HG03108 (cell line): ENCODE measurements at regions not wholly inside any gene's neighbourhood (a gene's known extent, or its start where the extent isn't known, plus 50 kb on each side); places are given as distances from the start of the nearest gene placed in this dataset.

Source experiments
- ATAC-seq: cut with Tn5 transposase; IDR thresholded peaks from one replicate; pipeline ENCODE4 v1.9.1; 2021; ENCODE audit warnings: moderate library complexity; ENCODE audit not compliant: unreplicated experiment

- ATAC-seq: no peak
Observed at GRCh38 chr14:100399052-100399849, 76.1 kb downstream of the SLC25A47 start.

DNA sequence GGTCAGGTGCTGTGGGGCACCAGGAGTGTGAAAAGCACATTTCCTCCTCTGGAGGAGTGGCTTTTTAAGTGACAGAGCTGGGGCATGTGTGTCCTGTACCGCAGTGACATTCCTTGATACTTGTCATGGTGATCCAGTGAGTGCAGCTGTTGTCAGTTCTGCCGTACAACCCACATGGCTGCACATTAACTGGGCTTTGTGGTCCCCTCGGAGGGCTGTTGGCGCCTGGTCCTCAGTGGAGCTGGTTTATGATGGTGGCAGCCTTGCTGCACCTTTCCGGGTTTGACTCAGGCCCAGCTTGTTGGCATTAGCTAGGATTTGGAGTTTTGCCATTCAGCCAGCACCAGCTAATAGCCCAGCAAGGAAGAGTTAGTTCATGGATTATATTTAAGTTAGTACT, 77.0 kb downstream of the SLC25A47 start:
- no peak for ATAC-seq

DNA sequence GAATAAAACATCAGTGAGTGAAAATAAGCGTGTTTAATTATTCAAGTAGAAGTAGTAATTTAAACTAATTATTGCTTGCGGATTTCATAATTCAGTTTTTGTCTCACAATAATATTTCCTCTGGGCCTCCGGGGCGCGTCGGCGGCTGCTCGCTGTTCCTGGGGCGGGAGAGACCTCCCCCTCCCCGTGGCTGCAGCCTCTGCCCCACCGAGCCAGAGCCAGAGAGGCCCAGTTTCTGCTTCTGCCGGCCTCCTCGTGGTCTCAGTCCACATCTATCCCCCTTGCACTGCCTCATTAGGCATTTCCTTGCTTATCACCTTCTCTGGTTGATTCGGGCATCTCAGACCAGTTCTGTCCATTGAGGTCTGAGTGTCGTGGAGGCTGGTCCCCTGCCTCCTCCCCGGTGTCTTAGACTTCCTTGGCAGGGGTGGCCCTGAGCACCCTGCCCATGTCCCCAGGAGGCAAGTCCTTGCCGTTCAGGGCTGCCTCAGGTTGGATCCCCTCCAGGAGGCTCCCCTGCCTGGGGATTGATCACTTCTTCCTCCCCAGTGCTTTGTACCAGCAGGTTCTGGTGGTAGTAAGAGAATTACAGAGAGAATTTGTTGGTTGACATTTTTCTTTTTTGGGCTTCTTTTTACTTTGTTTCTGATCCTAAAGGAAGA, 78.0 kb downstream of the SLC25A47 start:
- ATAC-seq: no peak

DNA sequence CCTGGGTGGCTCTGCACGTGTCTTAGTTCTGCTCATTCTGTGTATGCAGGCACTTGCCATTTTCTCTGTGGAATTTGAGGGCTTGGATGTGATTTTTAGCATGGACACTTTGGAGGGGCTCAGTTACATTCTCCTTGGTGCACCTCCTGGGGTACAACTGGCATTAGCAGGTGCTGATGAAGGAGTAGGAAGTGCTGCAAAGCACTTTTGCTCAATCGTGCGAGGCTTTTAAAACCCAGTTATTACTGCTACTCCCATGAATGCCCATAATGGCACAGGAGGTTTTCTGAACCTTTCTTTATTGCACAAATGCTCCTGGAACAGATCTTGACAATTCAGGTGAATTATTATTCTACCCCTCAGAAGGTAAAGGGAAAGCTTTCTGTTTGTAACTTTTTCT, 78.7 kb downstream of the SLC25A47 start:
- ATAC-seq: no peak

GRCh38 chr14:100402631-100403030, 79.5 kb downstream of the SLC25A47 start:
- ATAC-seq: no peak

DNA sequence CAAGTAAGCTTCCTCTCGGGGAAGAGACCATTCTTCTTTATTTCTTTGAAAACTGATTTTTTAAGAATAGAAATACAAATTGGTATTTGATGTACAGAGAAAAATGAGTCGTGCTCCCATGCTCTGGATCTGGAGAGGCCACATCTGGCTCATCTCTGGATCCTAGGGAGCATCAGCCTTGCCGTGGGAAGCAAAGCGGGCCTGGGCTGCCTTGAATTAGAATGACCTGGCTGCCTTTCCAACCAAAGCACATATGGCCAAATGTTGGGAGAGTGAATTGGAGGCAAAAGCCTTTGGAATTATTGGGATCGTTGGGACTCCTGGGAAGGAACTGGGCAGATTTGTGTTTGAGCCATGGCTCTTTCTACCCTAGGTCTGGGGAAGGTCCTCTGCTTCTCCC, 80.0 kb downstream of the SLC25A47 start:
- ATAC-seq: no peak

DNA sequence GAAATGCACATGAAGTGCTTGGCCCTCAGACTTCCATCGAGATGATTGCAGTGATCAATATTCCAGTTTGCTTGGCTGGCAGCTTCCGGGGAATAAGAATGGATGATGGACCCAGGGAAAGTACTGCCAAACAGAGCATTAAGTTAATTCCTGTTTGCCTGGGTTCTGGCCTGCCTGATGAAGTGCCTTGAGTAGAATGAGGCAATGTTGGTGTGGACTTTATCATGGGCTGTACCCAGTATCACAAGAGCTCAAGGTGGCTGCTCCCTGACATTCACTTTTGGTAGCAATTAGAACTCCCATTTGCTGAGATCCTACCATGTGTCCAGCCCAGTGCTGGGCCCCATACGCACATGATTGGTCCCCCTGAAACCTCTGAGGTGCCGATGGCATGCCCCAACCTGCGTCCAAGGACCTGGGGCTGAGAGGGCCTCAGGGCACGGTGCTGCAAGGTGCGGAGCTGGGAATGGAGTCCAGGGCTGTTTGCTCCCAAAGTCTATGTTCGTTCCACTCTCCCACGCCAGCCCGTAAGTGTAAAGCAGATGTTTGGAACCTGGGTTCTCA, 80.7 kb downstream of the SLC25A47 start:
- no peak for ATAC-seq

DNA sequence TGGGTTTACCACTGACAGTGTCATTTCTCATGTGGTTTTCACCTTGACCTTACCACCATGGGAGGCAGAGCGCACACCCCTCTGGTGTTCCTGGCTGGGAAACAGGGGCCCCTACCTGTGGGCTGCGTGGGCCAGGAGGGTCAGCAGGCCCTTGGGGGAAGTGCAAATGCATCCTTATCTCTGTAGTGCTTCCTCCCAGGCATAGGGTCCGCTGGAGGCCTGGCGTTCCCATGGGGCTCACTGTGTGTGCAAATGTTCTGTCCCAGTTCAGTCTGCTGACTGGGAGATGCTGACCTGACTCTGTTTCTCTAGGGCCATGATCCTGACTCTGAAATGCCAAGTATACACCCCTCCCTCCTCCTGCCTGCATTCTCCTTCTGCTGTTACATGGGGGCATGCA, 81.3 kb downstream of the SLC25A47 start:
- ATAC-seq: no peak

- no peak for ATAC-seq
Observed at GRCh38 chr14:100405760-100406455, 82.8 kb downstream of the SLC25A47 start.

DNA sequence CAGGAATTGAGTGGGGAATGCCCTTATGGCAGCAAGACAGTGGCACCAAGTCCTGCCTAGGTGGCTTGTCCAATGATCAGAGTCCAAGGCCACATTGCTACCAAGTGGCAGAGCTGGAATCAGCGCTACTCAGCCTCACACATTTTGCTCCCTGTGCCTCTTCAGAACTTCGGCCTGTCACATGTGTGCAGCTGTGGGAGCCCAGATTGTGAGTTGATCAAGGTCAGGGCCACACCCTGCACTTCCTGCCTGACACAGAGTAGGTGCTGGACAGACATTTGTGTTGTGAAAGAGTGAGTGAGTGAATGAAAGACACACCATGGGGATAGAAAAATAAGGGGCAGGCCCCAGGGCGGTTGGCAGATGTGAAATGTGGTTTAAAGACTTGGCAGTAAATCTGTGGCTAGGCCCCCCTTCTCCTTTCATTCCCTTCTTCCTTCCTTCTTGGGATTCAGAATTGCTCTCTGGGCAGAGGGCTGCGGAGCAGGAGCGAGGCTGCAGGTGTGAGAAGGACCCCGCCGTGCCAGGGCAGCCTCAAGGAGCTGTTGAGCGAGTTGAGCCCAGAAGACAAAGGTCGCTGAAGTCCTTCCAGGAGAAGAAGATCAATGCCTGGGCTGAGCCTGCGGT, 83.5 kb downstream of the SLC25A47 start:
- ATAC-seq: no peak

GRCh38 chr14:100407376-100408102, 84.4 kb downstream of the SLC25A47 start:
- no peak for ATAC-seq

DNA sequence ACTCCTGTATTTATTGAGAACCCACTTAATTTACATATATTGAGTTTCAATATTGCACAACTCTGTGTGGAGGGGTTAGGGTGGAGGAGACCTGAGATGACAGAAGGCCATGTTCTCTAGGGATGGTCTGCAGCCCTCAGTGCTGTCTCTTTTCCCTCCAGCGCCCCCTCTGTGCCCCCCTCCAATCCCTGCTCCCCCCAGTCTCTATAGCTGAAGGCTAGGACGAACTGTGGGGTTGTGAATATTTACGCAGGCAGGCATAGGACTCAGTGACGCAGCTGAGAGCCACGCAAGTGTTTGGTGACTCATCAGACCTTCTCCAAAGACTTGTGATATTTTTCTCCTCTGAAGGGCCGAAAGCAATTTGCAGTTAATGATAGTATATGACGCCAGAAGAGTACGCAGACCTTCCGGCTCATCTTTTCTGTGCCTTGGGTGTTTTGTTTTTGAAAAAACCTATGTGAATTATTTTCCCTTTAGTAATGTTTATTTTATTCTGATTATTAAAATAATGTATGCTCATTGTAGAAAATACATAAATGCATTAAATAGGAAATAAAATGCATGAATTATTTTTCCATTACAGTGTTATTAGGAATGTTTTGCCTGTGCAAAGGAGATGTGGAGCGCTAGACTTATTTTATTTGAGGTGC, 85.3 kb downstream of the SLC25A47 start:
- ATAC-seq: no peak

- no peak for ATAC-seq
Observed at GRCh38 chr14:100409003-100409360, 85.8 kb downstream of the SLC25A47 start.

- ATAC-seq: no peak
Observed at GRCh38 chr14:100409651-100410050, 86.5 kb downstream of the SLC25A47 start.

DNA sequence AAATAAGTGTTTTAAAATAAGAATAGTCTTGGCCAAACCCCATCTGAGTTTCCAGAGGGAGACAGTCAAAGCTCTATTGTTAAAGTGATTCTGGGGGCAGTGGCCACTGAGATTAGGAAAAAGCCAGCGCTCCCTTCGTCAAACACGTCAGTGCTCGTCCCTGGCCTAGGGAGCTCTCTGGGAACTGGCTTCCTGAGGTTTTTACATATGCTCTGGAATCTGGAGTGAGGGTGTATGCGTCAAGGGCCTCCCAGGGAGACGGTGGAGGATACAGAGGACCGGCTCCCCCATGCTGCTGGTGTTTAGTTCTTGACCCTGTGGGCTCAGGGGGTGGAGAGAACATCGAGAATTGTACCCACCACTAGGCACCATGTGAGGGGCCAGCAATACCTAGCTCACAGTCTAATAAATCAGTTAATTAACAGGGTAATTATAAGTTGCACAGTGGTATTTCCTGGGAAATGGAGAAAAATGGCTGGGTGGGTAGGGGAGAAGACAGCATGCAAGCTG, 87.0 kb downstream of the SLC25A47 start:
- ATAC-seq: no peak

DNA sequence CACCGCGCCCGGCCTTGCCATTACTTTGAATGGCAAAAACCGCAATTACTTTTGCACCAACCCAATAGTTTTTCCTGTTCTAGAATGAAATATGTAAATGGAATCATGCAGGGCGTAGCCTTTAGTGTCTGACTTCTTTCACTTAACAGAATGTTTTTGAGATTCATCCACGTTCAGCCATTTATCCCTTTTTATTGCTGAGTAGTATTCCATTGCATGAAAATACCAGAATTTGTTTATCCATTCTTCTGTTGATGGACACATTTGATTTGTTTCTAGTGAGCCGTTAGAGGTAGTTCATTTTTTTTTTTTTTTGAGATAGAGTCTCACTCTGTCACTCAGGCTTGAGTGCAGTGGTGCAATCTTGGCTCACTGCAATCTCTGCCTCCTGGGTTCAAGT, 90.6 kb downstream of the SLC25A47 start:
- no peak for ATAC-seq

GRCh38 chr14:100415226-100415625, 92.1 kb downstream of the SLC25A47 start:
- no peak for ATAC-seq

- ATAC-seq: no peak
Observed at GRCh38 chr14:100416081-100416680, 93.0 kb downstream of the SLC25A47 start.
